NCI-H510A (cell line): ENCODE measurements at regions not wholly inside any gene's neighbourhood (a gene's known extent, or its start where the extent isn't known, plus 50 kb on each side); places are given as distances from the start of the nearest gene placed in this dataset.
A peak's percentile ranks its signal among the peaks of the same experiment; 100 is the strongest.
"Not testable (repeated sequence)": the region's sequence is repeated elsewhere in the genome, so short reads cannot be mapped to it uniquely, and the experiment has no call there.

Experiments
- DNase-seq: peaks from one replicate; lab custom pipeline; 2025; lab: John Stamatoyannopoulos, UW

GRCh38 chr21:14008436-14008835 lies 202.3 kb downstream of the LIPI start:
- not testable (repeated sequence) for DNase-seq

GRCh38 chr21:14008006-14008405 lies 202.7 kb downstream of the LIPI start:
- DNase-seq, result not testable (repeated sequence)

GRCh38 chr21:14006144-14006543 lies 204.6 kb downstream of the LIPI start:
- DNase-seq, result not testable (repeated sequence)

- DNase-seq, result not testable (repeated sequence)
Measured at GRCh38 chr21:13986996-13987958, 223.5 kb downstream of the LIPI start.

GRCh38 chr21:13985865-13986863 lies 224.6 kb downstream of the LIPI start:
- not testable (repeated sequence) for DNase-seq

GRCh38 chr21:13985137-13985864 lies 225.5 kb downstream of the LIPI start:
- DNase-seq, result not testable (repeated sequence)

GRCh38 chr21:13984728-13985127 lies 226.0 kb downstream of the LIPI start:
- DNase-seq, result not testable (repeated sequence)

- not testable (repeated sequence) for DNase-seq
Measured at GRCh38 chr21:13981176-13982087, 229.3 kb downstream of the LIPI start.

- peak; percentile 21 for DNase-seq
Measured at GRCh38 chr21:13980115-13980662, 230.6 kb downstream of the LIPI start.

GRCh38 chr21:13979608-13980007 lies 231.1 kb downstream of the LIPI start:
- DNase-seq, result not testable (repeated sequence)

GRCh38 chr21:13974582-13974981 lies 236.2 kb downstream of the LIPI start:
- DNase-seq, result not testable (repeated sequence)

GRCh38 chr21:13969853-13970252 lies 240.9 kb downstream of the LIPI start:
- DNase-seq, result not testable (repeated sequence)

GRCh38 chr21:13969002-13969401 lies 241.8 kb downstream of the LIPI start:
- DNase-seq, result not testable (repeated sequence)

GRCh38 chr21:13963259-13963658 lies 247.5 kb downstream of the LIPI start:
- not testable (repeated sequence) for DNase-seq

GRCh38 chr21:13937236-13937635 lies 273.5 kb downstream of the LIPI start:
- DNase-seq, result no peak

GRCh38 chr21:13936033-13936937 lies 274.5 kb downstream of the LIPI start:
- DNase-seq, result not testable (repeated sequence)

GRCh38 chr21:13935396-13936032 lies 275.2 kb downstream of the LIPI start:
- DNase-seq, result not testable (repeated sequence)

GRCh38 chr21:13934887-13935342 lies 275.8 kb downstream of the LIPI start:
- DNase-seq, result not testable (repeated sequence)
